Spinal cord (tissue), 9 donors: ENCODE measurements at regions not wholly inside any gene's neighbourhood (a gene's known extent, or its start where the extent isn't known, plus 50 kb on each side); places are given as distances from the start of the nearest gene placed in this dataset.
"Not testable (repeated sequence)": the region's sequence is repeated elsewhere in the genome, so short reads cannot be mapped to it uniquely, and the experiment has no call there.

Experiments
- DNase-seq, 6 donors: peaks; one replicate each; pipeline versions ENCODE4 v3.0.0 to v3.0.0-alpha.2; 2013 to 2015; ENCODE audit warnings: low spot score in 6 of 6, low read depth in 4 of 6
- H3K27ac ChIP-seq: one replicate; pipeline ENCODE4 v1.5.1; 2013; ENCODE audit warnings: low read depth, low read length, control low read depth
- H3K27me3 ChIP-seq: one replicate; pipeline ENCODE4 v1.6.1; 2013; ENCODE audit warnings: low read length; ENCODE audit not compliant: control insufficient read depth, insufficient read depth
- H3K36me3 ChIP-seq: one replicate; pipeline ENCODE4 v1.6.1; 2013; ENCODE audit warnings: low read length; ENCODE audit not compliant: control insufficient read depth, insufficient read depth
- H3K4me1 ChIP-seq: one replicate; pipeline ENCODE4 v1.6.1; 2013; ENCODE audit warnings: low read length; ENCODE audit not compliant: control insufficient read depth, insufficient read depth
- H3K4me3 ChIP-seq: one replicate; pipeline ENCODE4 v1.5.1; 2013; ENCODE audit warnings: low read depth, low read length, control low read depth
- H3K9me3 ChIP-seq: one replicate; pipeline ENCODE4 v1.6.1; 2013; ENCODE audit warnings: low read length; ENCODE audit not compliant: control insufficient read depth, insufficient read depth
- WGBS: methylation state at CpG from one replicate; pipeline ENCODE4 v1.1.5; 2013; ENCODE audit warnings: missing lambda C conversion rate; ENCODE audit not compliant: insufficient coverage; 5-methylcytosine and 5-hydroxymethylcytosine counted together
- donor health status: healthy.

GRCh38 chr20:29744071-29744470, 1513.4 kb upstream of the DEFB115 start:
- H3K4me3 ChIP-seq: no peak overlapping the region
- peaks cover 2% of the 10 kb centered on the region for H3K9me3 ChIP-seq
- WGBS: 51% methylated on average over 31 of the region's 38 CpGs
- DNase-seq: no peak
- no peak overlapping the region for H3K27ac ChIP-seq
- H3K36me3 ChIP-seq: no peaks in the 10 kb centered on the region
- no peaks in the 10 kb centered on the region for H3K27me3 ChIP-seq
- H3K4me1 ChIP-seq: no peaks in the 10 kb centered on the region

- WGBS: 79% methylated on average over 23 of the region's 26 CpGs
- DNase-seq, H3K4me3 ChIP-seq, H3K27ac ChIP-seq, H3K27me3 ChIP-seq, H3K36me3 ChIP-seq, H3K9me3 ChIP-seq, H3K4me1 ChIP-seq: not testable (repeated sequence)
Observed at GRCh38 chr20:29745534-29746245, 1511.8 kb upstream of the DEFB115 start.

- Histone ChIP-seq H3K27ac (no peak overlapping the region), H3K4me1 (no peaks in the 10 kb centered on the region), H3K9me3 (peaks cover 4% of the 10 kb centered on the region), H3K4me3 (no peak overlapping the region), H3K27me3 (no peaks in the 10 kb centered on the region), H3K36me3 (no peaks in the 10 kb centered on the region)
- 90% methylated on average over 15 of the region's 33 CpGs for WGBS
- no peak for DNase-seq
Observed at GRCh38 chr20:29750268-29750899, 1507.1 kb upstream of the DEFB115 start.

GRCh38 chr20:29752644-29753425, 1504.6 kb upstream of the DEFB115 start:
- H3K36me3 ChIP-seq, H3K27ac ChIP-seq, H3K9me3 ChIP-seq, DNase-seq, H3K27me3 ChIP-seq, H3K4me3 ChIP-seq, H3K4me1 ChIP-seq: not testable (repeated sequence)
- 46% methylated on average over 6 of the region's 24 CpGs for WGBS

- not testable (repeated sequence) for H3K27ac ChIP-seq, H3K4me1 ChIP-seq, H3K36me3 ChIP-seq, H3K27me3 ChIP-seq, DNase-seq, H3K9me3 ChIP-seq, H3K4me3 ChIP-seq
- WGBS: 59% methylated on average over 8 of the region's 15 CpGs
Observed at GRCh38 chr20:29753426-29753746, 1504.1 kb upstream of the DEFB115 start.

- H3K36me3 ChIP-seq, H3K4me3 ChIP-seq, H3K4me1 ChIP-seq, H3K9me3 ChIP-seq, H3K27ac ChIP-seq, H3K27me3 ChIP-seq, DNase-seq: not testable (repeated sequence)
- WGBS: 88% methylated on average over 14 of the region's 19 CpGs
Observed at GRCh38 chr20:29753879-29754278, 1503.6 kb upstream of the DEFB115 start.

- not testable (repeated sequence) for DNase-seq, H3K27ac ChIP-seq, H3K27me3 ChIP-seq, H3K4me1 ChIP-seq, H3K4me3 ChIP-seq, H3K9me3 ChIP-seq, H3K36me3 ChIP-seq
- 54% methylated on average over 2 of the region's 4 CpGs for WGBS
Observed at GRCh38 chr20:29755854-29756498, 1501.5 kb upstream of the DEFB115 start.

- H3K9me3 ChIP-seq: peaks cover 4% of the 10 kb centered on the region
- no peak overlapping the region for H3K27ac ChIP-seq
- 89% methylated on average over 9 of the region's 17 CpGs for WGBS
Observed at GRCh38 chr20:29756664-29757063, 1500.8 kb upstream of the DEFB115 start.

GRCh38 chr20:29761621-29762385, 1495.7 kb upstream of the DEFB115 start:
- not testable (repeated sequence) for H3K4me1 ChIP-seq, DNase-seq, H3K27ac ChIP-seq, H3K36me3 ChIP-seq, H3K27me3 ChIP-seq, H3K9me3 ChIP-seq, H3K4me3 ChIP-seq
- 60% methylated on average over 34 of the region's 45 CpGs for WGBS

More at GRCh38 chr20:29756664-29757063, 1500.8 kb upstream of the DEFB115 start:
- Histone ChIP-seq H3K4me3 (no peak overlapping the region), H3K36me3 (no peaks in the 10 kb centered on the region), H3K27me3 (no peaks in the 10 kb centered on the region), H3K4me1 (no peaks in the 10 kb centered on the region)
- DNase-seq: no peak
